SK-N-SH (cell line): ENCODE measurements at regions not wholly inside any gene's neighbourhood (a gene's known extent, or its start where the extent isn't known, plus 50 kb on each side); places are given as distances from the start of the nearest gene placed in this dataset.

Experiments used
- CTCF ChIA-PET: fragments of 300-600, 350-600 bp; formaldehyde crosslinking; extraction: SDS; loops from one replicate; lab custom pipeline; 2021; lab: Yijun Ruan, JAX
- POLR2A ChIA-PET: fragments of 350-600 bp; sonication (Branson Sonifier 250); formaldehyde crosslinking; extraction: SDS; loops from one replicate; lab custom pipeline; 2020; ENCODE audit warnings: antibody characterized with exemption, inconsistent platforms; lab: Yijun Ruan, JAX
- DNase-seq: peaks from one replicate; pipeline ENCODE4 v3.0.0; 2012
- H2AFZ ChIP-seq: fragments of 200-600 bp; sonication (generic); 2 replicates; pipeline ENCODE4 v1.8.1; 2016; ENCODE audit warnings: antibody characterized with exemption, mild to moderate bottlenecking, low read depth
- H3F3A ChIP-seq: fragments of 200-600 bp; sonication (generic); replicated peaks from 2 replicates; pipeline ENCODE3; 2016; ENCODE audit warnings: antibody characterized with exemption, mild to moderate bottlenecking; ENCODE audit not compliant: insufficient read depth
- H3K27ac ChIP-seq, 2 experiments: fragments of 200-500 bp in 1 of 2; fragments of 200-600 bp in 1 of 2; sonication (Bioruptor generic) in 1 of 2; sonication (generic), shearing (Covaris generic) in 1 of 2; 2 replicates each; pipeline versions ENCODE4 v1.5.1 to v1.6.1; 2014 to 2016; ENCODE audit warnings: low read depth in 2 of 2, inconsistent platforms in 1 of 2, low read length in 1 of 2, mild to moderate bottlenecking in 1 of 2, mixed read lengths in 1 of 2
- H3K27me3 ChIP-seq: fragments of 200-600 bp; sonication (generic), shearing (Covaris generic); 2 replicates; pipeline ENCODE4 v1.6.1; 2016; ENCODE audit warnings: mixed run types; ENCODE audit not compliant: insufficient read depth
- H3K36me3 ChIP-seq, 2 experiments: fragments of 200-500 bp in 1 of 2; fragments of 200-600 bp in 1 of 2; sonication (Bioruptor generic) in 1 of 2; sonication (generic) in 1 of 2; replicated peaks in 1 of 2; 2 replicates each; pipeline versions ENCODE3 to v1.5.1; 2014 to 2016; ENCODE audit warnings: low read length in 1 of 2, mild to moderate bottlenecking in 1 of 2; ENCODE audit not compliant: insufficient read depth in 2 of 2, control insufficient read depth in 1 of 2
- H3K4me1 ChIP-seq, 2 experiments: fragments of 200-500 bp in 1 of 2; fragments of 200-600 bp in 1 of 2; sonication (Bioruptor generic) in 1 of 2; sonication (generic), shearing (Covaris generic) in 1 of 2; 2 replicates each; pipeline versions ENCODE4 v1.5.1 to v1.6.1; 2014 to 2016; ENCODE audit warnings: low read depth in 1 of 2, low read length in 1 of 2, mixed run types in 1 of 2; ENCODE audit not compliant: insufficient read depth in 2 of 2, control insufficient read depth in 1 of 2
- H3K4me2 ChIP-seq: fragments of 200-600 bp; sonication (generic), shearing (Covaris generic); 2 replicates; pipeline ENCODE4 v1.6.1; 2017; ENCODE audit warnings: mixed run types
- H3K4me3 ChIP-seq, 2 experiments: fragments of 200-500 bp in 1 of 2; fragments of 200-600 bp in 1 of 2; sonication (Bioruptor generic) in 1 of 2; sonication (generic), shearing (Covaris generic) in 1 of 2; 2 replicates each; pipeline versions ENCODE4 v1.5.1 to v1.8.1; 2014 to 2016; ENCODE audit warnings: low read depth in 2 of 2, inconsistent platforms in 1 of 2, low read length in 1 of 2, mild to moderate bottlenecking in 1 of 2, mixed read lengths in 1 of 2, moderate library complexity in 1 of 2
- H3K79me2 ChIP-seq: fragments of 200-600 bp; sonication (generic); 2 replicates; pipeline ENCODE4 v1.8.1; 2017; ENCODE audit warnings: mild to moderate bottlenecking; ENCODE audit not compliant: insufficient read depth
- H3K9ac ChIP-seq: fragments of 200-600 bp; sonication (generic); 2 replicates; pipeline ENCODE4 v1.6.1; 2017; ENCODE audit warnings: mixed run types
- H3K9me2 ChIP-seq: fragments of 200-600 bp; sonication (generic); 2 replicates; pipeline ENCODE4 v1.6.1; 2017; ENCODE audit warnings: mixed run types
- H3K9me3 ChIP-seq: fragments of 200-600 bp; sonication (generic); 2 replicates; pipeline ENCODE4 v1.6.1; 2017; ENCODE audit warnings: mixed run types, mild to moderate bottlenecking, moderate library complexity
- H4K20me1 ChIP-seq: fragments of 200-600 bp; sonication (generic); 2 replicates; pipeline ENCODE4 v1.6.1; 2017; ENCODE audit warnings: mild to moderate bottlenecking, mixed run types; ENCODE audit not compliant: insufficient read depth
- CTCF ChIP-seq: fragments of 200-600 bp; sonication (generic); IDR thresholded peaks from 2 replicates; pipeline ENCODE4 v1.6.1; 2017; ENCODE audit warnings: antibody characterized with exemption, mild to moderate bottlenecking, moderate library complexity
- ELF1 ChIP-seq: IDR thresholded peaks from 2 replicates; pipeline ENCODE4 v1.4.0; 2012
- FOXM1 ChIP-seq: IDR thresholded peaks from 2 replicates; pipeline ENCODE4 v1.4.0; 2012; ENCODE audit warnings: low read depth, mild to moderate bottlenecking
- GABPA ChIP-seq: IDR thresholded peaks from 2 replicates; pipeline ENCODE4 v1.4.0; 2012; ENCODE audit warnings: low read depth, mild to moderate bottlenecking
- GATA2 ChIP-seq: sonication (generic); formaldehyde crosslinking; IDR thresholded peaks from 2 replicates; pipeline ENCODE4 v1.5.0; 2020; ENCODE audit warnings: mild to moderate bottlenecking, missing genetic modification reagents
- JUND ChIP-seq: IDR thresholded peaks from 2 replicates; pipeline ENCODE4 v1.4.0; 2012
- MAX ChIP-seq: IDR thresholded peaks from 2 replicates; pipeline ENCODE4 v1.4.0; 2012; ENCODE audit warnings: low read depth
- MXI1 ChIP-seq: IDR thresholded peaks from 2 replicates; pipeline ENCODE4 v1.6.1; 2012; ENCODE audit warnings: mild to moderate bottlenecking, low read depth, low read length, improper control_type of control experiment
- POLR2AphosphoS5 ChIP-seq: IDR thresholded peaks from 2 replicates; pipeline ENCODE4 v1.6.1; 2012; ENCODE audit warnings: low read depth, low read length
- RCOR1 ChIP-seq: fragments of 150-350 bp; IDR thresholded peaks from 2 replicates; pipeline ENCODE4 v1.6.1; 2017; ENCODE audit warnings: antibody characterized with exemption, low read length
- REST ChIP-seq: IDR thresholded peaks from 2 replicates; pipeline ENCODE4 v1.6.1; 2012; ENCODE audit warnings: mild to moderate bottlenecking, low read depth, low read length, moderate library complexity
- RXRA ChIP-seq: IDR thresholded peaks from 2 replicates; pipeline ENCODE4 v1.4.0; 2012; ENCODE audit warnings: low read depth, mild to moderate bottlenecking, borderline replicate concordance
- SMC3 ChIP-seq: IDR thresholded peaks from 2 replicates; pipeline ENCODE4 v1.6.1; 2012; ENCODE audit warnings: low read depth, low read length, improper control_type of control experiment
- TEAD4 ChIP-seq: IDR thresholded peaks from 2 replicates; pipeline ENCODE4 v1.4.0; 2012; ENCODE audit warnings: mild to moderate bottlenecking, borderline replicate concordance; ENCODE audit not compliant: insufficient read depth
- USF1 ChIP-seq: IDR thresholded peaks from 2 replicates; pipeline ENCODE4 v1.4.0; 2012; ENCODE audit warnings: low read depth, borderline replicate concordance
- WGBS: methylation state at CpG from one replicate; pipeline ENCODE4 v1.1.6; 2017; ENCODE audit warnings: low lambda C conversion rate; 5-methylcytosine and 5-hydroxymethylcytosine counted together

- Histone ChIP-seq H2AFZ (no peak overlapping the region), H3K9ac (no peak overlapping the region)
- TF ChIP-seq MAX (no peak), MXI1 (no peak), CTCF (no peak), RXRA (no peak)
- TF ChIP-seq, all 33 proteins: peak for 0
- H3K36me3 ChIP-seq: no peaks in the 10 kb centered on the region
- no peak for DNase-seq
- no peak overlapping the region for H3K4me2 ChIP-seq
- H3K27ac ChIP-seq: no peak overlapping the region
- no peaks in the 10 kb centered on the region for H3K27me3 ChIP-seq
- H3K4me1 ChIP-seq: no peaks in the 10 kb centered on the region
- no peaks in the 10 kb centered on the region for H4K20me1 ChIP-seq
- H3F3A ChIP-seq: no peaks in the 10 kb centered on the region
- CTCF ChIA-PET: interaction anchor here (0.6 kb wide), 1 partner anchor 269 kb away, joined by 3 read pairs; no protein-coding TSS in a partner anchor
- 20% methylated on average over 7 of the region's 8 CpGs for WGBS
- POLR2A ChIA-PET: no interaction called here
- H3K9me2 ChIP-seq: no peaks in the 10 kb centered on the region
- no peaks in the 10 kb centered on the region for H3K79me2 ChIP-seq
- H3K4me3 ChIP-seq: no peak overlapping the region
- no peaks in the 10 kb centered on the region for H3K9me3 ChIP-seq
These were observed 412.0 kb downstream of the TMEM114 start for GRCh38 chr16:8178271-8178670.

GRCh38 chr16:8175411-8175810, 414.9 kb downstream of the TMEM114 start:
- 8% methylated on average over 3 of the region's 3 CpGs for WGBS
- Histone ChIP-seq H3K27ac (no peak overlapping the region), H2AFZ (no peak overlapping the region), H3K27me3 (no peaks in the 10 kb centered on the region), H3K79me2 (no peaks in the 10 kb centered on the region), H3K4me3 (no peak overlapping the region), H3K9me2 (no peaks in the 10 kb centered on the region)
- no peak for DNase-seq
- TF ChIP-seq SMC3: no peak
- no peak for TF ChIP-seq GABPA
- no peak for TF ChIP-seq REST
- no peak for TF ChIP-seq JUND
- TF ChIP-seq POLR2AphosphoS5: no peak
- no peak for TF ChIP-seq USF1
- TF ChIP-seq MXI1: no peak
- TF ChIP-seq FOXM1: no peak
- TF ChIP-seq TEAD4: no peak
- TF ChIP-seq ELF1: no peak
- TF ChIP-seq RCOR1: no peak
- TF ChIP-seq GATA2 (CRISPR knock-in tag): no peak
- TF ChIP-seq RXRA: no peak
- TF ChIP-seq, all 33 proteins: peak for 0
- no peaks in the 10 kb centered on the region for H3F3A ChIP-seq
- no peaks in the 10 kb centered on the region for H3K36me3 ChIP-seq
- ChIA-PET CTCF (interaction anchor here (1.0 to 2.0 kb wide), 2 partner anchors 51 to 1150 kb away, joined by 3 to 8 read pairs; no protein-coding TSS in a partner anchor), POLR2A (no interaction called here)
- H3K4me2 ChIP-seq: no peak overlapping the region
- H3K9me3 ChIP-seq: no peaks in the 10 kb centered on the region
- no peaks in the 10 kb centered on the region for H4K20me1 ChIP-seq
- H3K9ac ChIP-seq: no peak overlapping the region
- no peaks in the 10 kb centered on the region for H3K4me1 ChIP-seq
